HEK293T (cell line): ENCODE measurements at regions not wholly inside any gene's neighbourhood (a gene's known extent, or its start where the extent isn't known, plus 50 kb on each side); places are given as distances from the start of the nearest gene placed in this dataset.

Source experiments
- FOXA1 ChIP-seq: fragments of 450-650 bp; IDR thresholded peaks from 2 replicates; pipeline ENCODE4 v1.6.1; 2016; ENCODE audit warnings: mild to moderate bottlenecking
- HDGF ChIP-seq: fragments of 450-650 bp; IDR thresholded peaks from 2 replicates; pipeline ENCODE4 v1.6.1; 2017; ENCODE audit warnings: antibody characterized with exemption, borderline replicate concordance

DNA sequence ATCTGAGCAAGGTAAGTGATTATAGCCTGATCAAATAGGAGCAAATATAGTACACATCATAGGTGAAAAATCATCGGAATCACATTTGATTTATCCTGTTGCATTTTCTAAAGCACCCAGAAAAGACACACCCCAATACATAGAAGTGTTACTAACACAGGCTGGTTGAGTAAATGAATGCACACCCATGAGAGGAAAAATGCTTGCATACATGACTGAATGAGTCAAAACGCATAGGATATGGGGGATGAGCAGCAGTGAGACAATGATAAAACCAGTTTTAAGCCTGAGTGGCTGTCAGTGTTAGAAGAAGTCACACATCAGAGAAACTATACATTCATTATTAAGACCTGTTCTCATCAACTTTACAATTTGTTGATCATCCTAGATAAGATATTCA is 449.6 kb upstream of the CDH20 start:
- no peak for TF ChIP-seq HDGF
- TF ChIP-seq FOXA1: no peak
